IPS-18a (cell line): ENCODE measurements at regions not wholly inside any gene's neighbourhood (a gene's known extent, or its start where the extent isn't known, plus 50 kb on each side); places are given as distances from the start of the nearest gene placed in this dataset.

Experiments
- H3K27ac ChIP-seq: one replicate; pipeline ENCODE4 v1.5.1; 2013; ENCODE audit warnings: low read length
- H3K27me3 ChIP-seq: one replicate; pipeline ENCODE4 v1.6.1; 2013; ENCODE audit warnings: mild to moderate bottlenecking, low read length; ENCODE audit not compliant: control insufficient read depth, insufficient read depth
- H3K36me3 ChIP-seq: one replicate; pipeline ENCODE4 v1.6.1; 2013; ENCODE audit warnings: low read depth, low read length; ENCODE audit not compliant: control insufficient read depth
- H3K4me1 ChIP-seq: one replicate; pipeline ENCODE4 v1.6.1; 2013; ENCODE audit warnings: low read depth, low read length; ENCODE audit not compliant: control insufficient read depth
- H3K4me3 ChIP-seq: one replicate; pipeline ENCODE4 v1.5.1; 2013; ENCODE audit warnings: low read length
- H3K9ac ChIP-seq: one replicate; pipeline ENCODE4 v1.6.1; 2013; ENCODE audit warnings: mild to moderate bottlenecking, low read length, moderate library complexity
- H3K9me3 ChIP-seq: one replicate; pipeline ENCODE4 v1.6.1; 2013; ENCODE audit warnings: low read depth, low read length; ENCODE audit not compliant: control insufficient read depth

DNA sequence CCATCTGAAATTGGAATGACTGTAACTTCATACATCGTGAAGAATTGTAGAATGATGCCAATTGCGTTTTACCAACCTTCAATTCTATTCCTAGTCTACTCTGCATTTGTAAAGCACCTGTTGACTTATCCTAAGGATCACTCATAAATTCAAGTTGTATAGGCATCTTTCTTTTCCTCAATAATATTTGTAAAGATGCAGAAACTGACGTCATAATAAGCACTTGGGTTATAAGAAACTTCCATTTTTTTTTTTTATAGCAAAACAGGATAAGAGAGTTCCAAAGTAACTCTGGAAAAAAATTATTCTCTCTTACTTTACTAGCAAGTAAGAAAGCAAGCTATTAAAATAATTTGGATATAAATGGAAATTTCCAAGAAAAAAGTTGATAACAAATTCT, 1377.4 kb upstream of the ACVR2A start:
- H3K4me1 ChIP-seq = peaks cover 7% of the 10 kb centered on the region
- H3K27me3 ChIP-seq = no peaks in the 10 kb centered on the region
- H3K4me3 ChIP-seq = no peak overlapping the region
- no peaks in the 10 kb centered on the region for H3K9me3 ChIP-seq
- no peak overlapping the region for H3K9ac ChIP-seq
- H3K36me3 ChIP-seq = no peaks in the 10 kb centered on the region
- no peak overlapping the region for H3K27ac ChIP-seq

DNA sequence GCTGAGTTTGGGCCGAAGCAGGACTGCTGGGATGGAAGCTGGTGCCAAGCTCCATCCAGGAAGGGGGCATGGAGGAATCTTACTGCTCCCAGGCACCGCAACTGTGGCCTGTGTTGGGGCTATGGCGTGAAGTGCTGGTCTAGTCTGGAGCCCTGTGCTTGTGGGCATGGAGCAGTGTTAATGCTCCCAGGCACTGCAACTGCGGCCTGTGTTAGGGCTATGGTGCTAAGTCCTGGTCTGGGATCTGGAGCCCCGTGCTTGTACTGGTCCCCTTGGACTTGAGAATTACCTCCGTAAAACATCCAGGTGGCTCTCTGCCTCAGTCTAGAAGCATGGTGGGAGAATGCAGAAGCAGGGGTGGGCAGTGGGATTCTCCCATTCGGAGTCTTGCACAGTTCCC, 1379.4 kb upstream of the ACVR2A start:
- H3K4me3 ChIP-seq = no peak overlapping the region

DNA sequence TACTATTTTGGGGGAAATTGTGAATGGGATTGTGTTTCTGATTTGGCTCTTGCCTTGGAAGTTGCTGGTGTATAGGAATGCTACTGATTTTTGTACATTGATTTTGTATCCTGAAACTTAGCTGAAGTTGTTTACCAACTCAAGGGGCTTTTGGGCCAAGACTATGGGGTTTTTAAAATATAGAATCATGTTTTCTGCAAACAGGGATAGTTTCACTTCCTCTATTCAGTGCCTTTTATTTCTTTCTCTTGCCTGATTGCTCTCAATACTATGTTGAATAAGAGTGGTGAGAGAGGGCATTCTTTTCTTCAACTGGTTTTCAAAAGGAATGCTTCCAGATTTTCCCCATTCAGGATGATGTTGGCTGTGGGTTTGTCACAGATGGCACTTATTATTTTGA, 1383.8 kb upstream of the ACVR2A start:
- no peaks in the 10 kb centered on the region for H3K4me1 ChIP-seq
- H3K9me3 ChIP-seq = peaks cover 5% of the 10 kb centered on the region
- no peaks in the 10 kb centered on the region for H3K36me3 ChIP-seq

More for the DNA sequence above, 1379.4 kb upstream of the ACVR2A start:
- Histone ChIP-seq H3K9ac (no peak overlapping the region), H3K27ac (no peak overlapping the region), H3K9me3 (no peaks in the 10 kb centered on the region), H3K27me3 (no peaks in the 10 kb centered on the region), H3K36me3 (no peaks in the 10 kb centered on the region), H3K4me1 (peaks cover 7% of the 10 kb centered on the region)

DNA sequence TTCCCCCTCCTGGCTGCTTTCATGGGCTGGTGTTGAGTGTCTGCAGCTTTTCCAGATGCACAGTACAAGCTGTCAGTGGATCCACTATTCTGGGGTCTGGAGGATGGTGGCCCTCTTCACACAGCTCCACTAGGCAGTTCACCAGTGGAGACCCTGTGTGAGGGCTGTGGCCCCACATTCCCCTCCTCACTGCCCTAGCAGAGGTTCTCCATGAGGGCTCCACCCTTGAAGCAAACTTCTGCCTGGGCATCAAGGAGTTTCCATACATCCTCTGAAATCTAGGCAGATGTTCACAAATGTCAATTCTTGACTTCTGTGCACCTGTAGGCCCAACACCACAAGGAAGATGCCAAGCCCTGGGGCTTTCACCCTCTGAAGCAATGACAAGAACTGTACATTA, 1386.2 kb upstream of the ACVR2A start:
- Histone ChIP-seq H3K27me3 (no peaks in the 10 kb centered on the region), H3K4me3 (no peak overlapping the region), H3K36me3 (no peaks in the 10 kb centered on the region), H3K9ac (no peak overlapping the region), H3K4me1 (no peaks in the 10 kb centered on the region), H3K9me3 (peaks cover 5% of the 10 kb centered on the region), H3K27ac (no peak overlapping the region)

More for the DNA sequence above, 1383.8 kb upstream of the ACVR2A start:
- H3K9ac ChIP-seq = no peak overlapping the region
- no peaks in the 10 kb centered on the region for H3K27me3 ChIP-seq
- H3K27ac ChIP-seq = no peak overlapping the region
- no peak overlapping the region for H3K4me3 ChIP-seq

DNA sequence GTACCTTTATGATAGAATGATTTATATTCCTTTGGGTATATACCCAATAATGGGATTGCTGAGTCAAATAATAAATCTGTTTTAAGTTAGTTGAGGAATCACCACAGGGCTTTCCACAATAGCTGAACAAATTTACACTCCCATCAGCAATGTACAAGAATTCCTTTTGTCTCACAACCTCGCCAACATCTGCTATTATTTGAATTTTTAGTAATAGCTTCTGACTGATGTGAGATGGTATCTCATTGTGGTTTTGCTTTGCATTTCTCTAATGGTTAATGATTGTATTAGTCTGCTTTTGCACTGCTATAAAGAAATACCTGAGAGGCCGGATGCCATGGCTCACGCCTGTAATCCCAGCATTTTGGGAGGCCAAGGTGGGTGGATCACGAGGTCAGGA, 1387.6 kb upstream of the ACVR2A start:
- Histone ChIP-seq H3K9ac (no peak overlapping the region), H3K4me3 (no peak overlapping the region), H3K9me3 (peaks cover 5% of the 10 kb centered on the region), H3K27ac (no peak overlapping the region), H3K27me3 (no peaks in the 10 kb centered on the region), H3K36me3 (no peaks in the 10 kb centered on the region), H3K4me1 (no peaks in the 10 kb centered on the region)

- Histone ChIP-seq H3K27me3 (no peaks in the 10 kb centered on the region), H3K4me1 (no peaks in the 10 kb centered on the region), H3K36me3 (no peaks in the 10 kb centered on the region), H3K4me3 (no peak overlapping the region), H3K9ac (no peak overlapping the region), H3K27ac (no peak overlapping the region), H3K9me3 (peaks cover 5% of the 10 kb centered on the region)
Observed at GRCh38 chr2:146455325-146455724, 1389.5 kb upstream of the ACVR2A start.

DNA sequence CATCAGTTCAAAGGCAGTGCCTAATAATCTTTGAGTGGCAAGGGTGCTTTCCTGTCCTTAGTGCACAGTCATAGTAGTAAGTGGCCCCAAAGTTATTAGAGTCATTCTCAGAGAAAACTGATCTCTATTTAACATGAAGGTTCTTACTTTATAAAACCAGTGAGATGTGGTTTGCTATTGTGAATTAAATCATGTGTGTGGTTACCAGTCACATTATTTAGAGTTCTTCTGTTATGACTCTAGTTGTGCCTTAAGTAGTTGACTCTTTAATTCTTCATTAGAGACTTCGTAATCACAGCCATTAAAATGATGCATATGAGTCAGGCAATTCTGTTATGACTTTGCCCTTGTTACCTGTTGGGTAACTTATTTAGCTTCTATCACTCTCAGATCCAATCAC, 1392.9 kb upstream of the ACVR2A start:
- Histone ChIP-seq H3K27ac (no peak overlapping the region), H3K4me3 (no peak overlapping the region), H3K9ac (no peak overlapping the region), H3K9me3 (no peaks in the 10 kb centered on the region), H3K4me1 (no peaks in the 10 kb centered on the region), H3K27me3 (no peaks in the 10 kb centered on the region), H3K36me3 (no peaks in the 10 kb centered on the region)

- H3K9me3 ChIP-seq = no peaks in the 10 kb centered on the region
- H3K4me3 ChIP-seq = no peak overlapping the region
- no peaks in the 10 kb centered on the region for H3K27me3 ChIP-seq
- no peak overlapping the region for H3K27ac ChIP-seq
- H3K9ac ChIP-seq = no peak overlapping the region
- H3K36me3 ChIP-seq = no peaks in the 10 kb centered on the region
- H3K4me1 ChIP-seq = no peaks in the 10 kb centered on the region
Observed at GRCh38 chr2:146450131-146450530, 1394.7 kb upstream of the ACVR2A start.

DNA sequence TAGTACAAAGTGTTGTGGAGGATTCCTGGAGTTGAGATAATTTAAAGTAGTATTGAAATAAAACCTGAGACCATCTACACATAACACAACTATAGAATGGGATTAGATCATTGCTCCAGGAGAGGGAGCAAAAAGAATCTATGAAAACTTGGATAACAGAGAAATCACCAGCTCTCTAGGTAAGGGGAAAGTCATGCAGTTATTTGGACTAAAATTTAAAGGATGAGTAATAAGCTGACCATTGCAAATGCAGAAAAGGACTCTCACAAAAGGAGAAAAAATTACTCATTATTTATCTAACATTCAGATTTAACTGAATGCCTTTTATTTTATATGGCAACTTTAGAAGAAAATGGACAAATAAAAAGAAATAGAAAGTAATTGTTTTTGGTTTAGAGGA, 1399.8 kb upstream of the ACVR2A start:
- no peaks in the 10 kb centered on the region for H3K36me3 ChIP-seq
- H3K4me3 ChIP-seq = no peak overlapping the region
- H3K27me3 ChIP-seq = no peaks in the 10 kb centered on the region
- no peaks in the 10 kb centered on the region for H3K9me3 ChIP-seq
- no peak overlapping the region for H3K9ac ChIP-seq
- H3K4me1 ChIP-seq = no peaks in the 10 kb centered on the region
- no peak overlapping the region for H3K27ac ChIP-seq

- H3K27me3 ChIP-seq = no peaks in the 10 kb centered on the region
- H3K4me3 ChIP-seq = no peak overlapping the region
- H3K4me1 ChIP-seq = no peaks in the 10 kb centered on the region
- no peaks in the 10 kb centered on the region for H3K36me3 ChIP-seq
- no peak overlapping the region for H3K9ac ChIP-seq
- no peak overlapping the region for H3K27ac ChIP-seq
- no peaks in the 10 kb centered on the region for H3K9me3 ChIP-seq
Observed at GRCh38 chr2:146444085-146444484, 1400.7 kb upstream of the ACVR2A start.

GRCh38 chr2:146438246-146438645, 1406.6 kb upstream of the ACVR2A start:
- peaks cover 4% of the 10 kb centered on the region for H3K4me1 ChIP-seq
- H3K36me3 ChIP-seq = no peaks in the 10 kb centered on the region
- no peaks in the 10 kb centered on the region for H3K9me3 ChIP-seq
- no peaks in the 10 kb centered on the region for H3K27me3 ChIP-seq
- no peak overlapping the region for H3K27ac ChIP-seq
- H3K9ac ChIP-seq = no peak overlapping the region
- H3K4me3 ChIP-seq = no peak overlapping the region

DNA sequence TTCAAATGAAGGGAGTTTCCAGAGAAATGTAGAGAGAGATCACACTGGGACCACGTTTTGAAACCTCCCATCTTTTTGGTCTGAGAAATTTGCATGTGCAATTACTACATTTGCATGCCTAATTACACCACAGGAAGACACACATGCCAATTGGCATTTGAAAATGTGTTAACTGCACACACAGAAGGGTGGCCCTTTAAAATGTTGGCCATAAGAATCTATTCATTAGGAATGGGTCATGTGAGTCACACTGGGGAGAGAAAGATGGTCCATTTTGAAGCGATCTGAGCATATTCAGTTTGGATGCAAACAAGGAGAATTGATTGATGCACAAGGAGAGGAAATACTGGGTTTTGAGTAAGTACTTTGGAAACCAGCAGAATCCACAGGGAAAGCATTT, 1407.1 kb upstream of the ACVR2A start:
- H3K9me3 ChIP-seq = no peaks in the 10 kb centered on the region
- H3K9ac ChIP-seq = no peak overlapping the region
- no peak overlapping the region for H3K4me3 ChIP-seq
- H3K27ac ChIP-seq = no peak overlapping the region
- H3K27me3 ChIP-seq = no peaks in the 10 kb centered on the region
- H3K36me3 ChIP-seq = no peaks in the 10 kb centered on the region
- peaks cover 4% of the 10 kb centered on the region for H3K4me1 ChIP-seq
